SK-N-SH (cell line): ENCODE measurements at regions not wholly inside any gene's neighbourhood (a gene's known extent, or its start where the extent isn't known, plus 50 kb on each side); places are given as distances from the start of the nearest gene placed in this dataset.
A peak's percentile ranks its signal among the peaks of the same experiment; 100 is the strongest.

Source experiments
- CTCF ChIA-PET: fragments of 300-600, 350-600 bp; formaldehyde crosslinking; extraction: SDS; loops from one replicate; lab custom pipeline; 2021; lab: Yijun Ruan, JAX
- POLR2A ChIA-PET: fragments of 350-600 bp; sonication (Branson Sonifier 250); formaldehyde crosslinking; extraction: SDS; loops from one replicate; lab custom pipeline; 2020; ENCODE audit warnings: antibody characterized with exemption, inconsistent platforms; lab: Yijun Ruan, JAX
- DNase-seq: peaks from one replicate; pipeline ENCODE4 v3.0.0; 2012
- H2AFZ ChIP-seq: fragments of 200-600 bp; sonication (generic); 2 replicates; pipeline ENCODE4 v1.8.1; 2016; ENCODE audit warnings: antibody characterized with exemption, mild to moderate bottlenecking, low read depth
- H3F3A ChIP-seq: fragments of 200-600 bp; sonication (generic); replicated peaks from 2 replicates; pipeline ENCODE3; 2016; ENCODE audit warnings: antibody characterized with exemption, mild to moderate bottlenecking; ENCODE audit not compliant: insufficient read depth
- H3K27ac ChIP-seq, 2 experiments: fragments of 200-500 bp in 1 of 2; fragments of 200-600 bp in 1 of 2; sonication (Bioruptor generic) in 1 of 2; sonication (generic), shearing (Covaris generic) in 1 of 2; 2 replicates each; pipeline versions ENCODE4 v1.5.1 to v1.6.1; 2014 to 2016; ENCODE audit warnings: low read depth in 2 of 2, inconsistent platforms in 1 of 2, low read length in 1 of 2, mild to moderate bottlenecking in 1 of 2, mixed read lengths in 1 of 2
- H3K27me3 ChIP-seq: fragments of 200-600 bp; sonication (generic), shearing (Covaris generic); 2 replicates; pipeline ENCODE4 v1.6.1; 2016; ENCODE audit warnings: mixed run types; ENCODE audit not compliant: insufficient read depth
- H3K36me3 ChIP-seq, 2 experiments: fragments of 200-500 bp in 1 of 2; fragments of 200-600 bp in 1 of 2; sonication (Bioruptor generic) in 1 of 2; sonication (generic) in 1 of 2; replicated peaks in 1 of 2; 2 replicates each; pipeline versions ENCODE3 to v1.5.1; 2014 to 2016; ENCODE audit warnings: low read length in 1 of 2, mild to moderate bottlenecking in 1 of 2; ENCODE audit not compliant: insufficient read depth in 2 of 2, control insufficient read depth in 1 of 2
- H3K4me1 ChIP-seq, 2 experiments: fragments of 200-500 bp in 1 of 2; fragments of 200-600 bp in 1 of 2; sonication (Bioruptor generic) in 1 of 2; sonication (generic), shearing (Covaris generic) in 1 of 2; 2 replicates each; pipeline versions ENCODE4 v1.5.1 to v1.6.1; 2014 to 2016; ENCODE audit warnings: low read depth in 1 of 2, low read length in 1 of 2, mixed run types in 1 of 2; ENCODE audit not compliant: insufficient read depth in 2 of 2, control insufficient read depth in 1 of 2
- H3K4me2 ChIP-seq: fragments of 200-600 bp; sonication (generic), shearing (Covaris generic); 2 replicates; pipeline ENCODE4 v1.6.1; 2017; ENCODE audit warnings: mixed run types
- H3K4me3 ChIP-seq, 2 experiments: fragments of 200-500 bp in 1 of 2; fragments of 200-600 bp in 1 of 2; sonication (Bioruptor generic) in 1 of 2; sonication (generic), shearing (Covaris generic) in 1 of 2; 2 replicates each; pipeline versions ENCODE4 v1.5.1 to v1.8.1; 2014 to 2016; ENCODE audit warnings: low read depth in 2 of 2, inconsistent platforms in 1 of 2, low read length in 1 of 2, mild to moderate bottlenecking in 1 of 2, mixed read lengths in 1 of 2, moderate library complexity in 1 of 2
- H3K79me2 ChIP-seq: fragments of 200-600 bp; sonication (generic); 2 replicates; pipeline ENCODE4 v1.8.1; 2017; ENCODE audit warnings: mild to moderate bottlenecking; ENCODE audit not compliant: insufficient read depth
- H3K9ac ChIP-seq: fragments of 200-600 bp; sonication (generic); 2 replicates; pipeline ENCODE4 v1.6.1; 2017; ENCODE audit warnings: mixed run types
- H3K9me2 ChIP-seq: fragments of 200-600 bp; sonication (generic); 2 replicates; pipeline ENCODE4 v1.6.1; 2017; ENCODE audit warnings: mixed run types
- H3K9me3 ChIP-seq: fragments of 200-600 bp; sonication (generic); 2 replicates; pipeline ENCODE4 v1.6.1; 2017; ENCODE audit warnings: mixed run types, mild to moderate bottlenecking, moderate library complexity
- H4K20me1 ChIP-seq: fragments of 200-600 bp; sonication (generic); 2 replicates; pipeline ENCODE4 v1.6.1; 2017; ENCODE audit warnings: mild to moderate bottlenecking, mixed run types; ENCODE audit not compliant: insufficient read depth
- CHD2 ChIP-seq: fragments of 150-350 bp; IDR thresholded peaks from 2 replicates; pipeline ENCODE4 v1.6.1; 2018; ENCODE audit warnings: low read length; ENCODE audit not compliant: partially characterized antibody
- EP300 ChIP-seq, 2 experiments: IDR thresholded peaks; 2 replicates each; pipeline versions ENCODE4 v1.4.0 to v1.6.1; 2012; ENCODE audit warnings: borderline replicate concordance in 1 of 2, low read depth in 1 of 2, low read length in 1 of 2
- FOSL2 ChIP-seq: IDR thresholded peaks from 2 replicates; pipeline ENCODE4 v1.4.0; 2012; ENCODE audit warnings: low read depth, mild to moderate bottlenecking, moderate library complexity, borderline replicate concordance
- FOXJ3 ChIP-seq: sonication (generic); formaldehyde crosslinking; IDR thresholded peaks from 2 replicates; pipeline ENCODE4 v1.5.1; 2020; ENCODE audit warnings: mild to moderate bottlenecking, missing genetic modification reagents
- FOXM1 ChIP-seq: IDR thresholded peaks from 2 replicates; pipeline ENCODE4 v1.4.0; 2012; ENCODE audit warnings: low read depth, mild to moderate bottlenecking
- GATA2 ChIP-seq: sonication (generic); formaldehyde crosslinking; IDR thresholded peaks from 2 replicates; pipeline ENCODE4 v1.5.0; 2020; ENCODE audit warnings: mild to moderate bottlenecking, missing genetic modification reagents
- IRF3 ChIP-seq: fragments of 150-350 bp; IDR thresholded peaks from 2 replicates; pipeline ENCODE4 v1.6.1; 2016; ENCODE audit warnings: mild to moderate bottlenecking, low read depth, low read length
- MEF2A ChIP-seq: IDR thresholded peaks from 2 replicates; pipeline ENCODE4 v1.4.0; 2012; ENCODE audit warnings: low read depth, borderline replicate concordance
- POLR2AphosphoS5 ChIP-seq: IDR thresholded peaks from 2 replicates; pipeline ENCODE4 v1.6.1; 2012; ENCODE audit warnings: low read depth, low read length
- RAD21 ChIP-seq: IDR thresholded peaks from 2 replicates; pipeline ENCODE4 v1.6.1; 2012; ENCODE audit warnings: mild to moderate bottlenecking, low read length
- RCOR1 ChIP-seq: fragments of 150-350 bp; IDR thresholded peaks from 2 replicates; pipeline ENCODE4 v1.6.1; 2017; ENCODE audit warnings: antibody characterized with exemption, low read length
- RXRA ChIP-seq: IDR thresholded peaks from 2 replicates; pipeline ENCODE4 v1.4.0; 2012; ENCODE audit warnings: low read depth, mild to moderate bottlenecking, borderline replicate concordance
- SIN3A ChIP-seq: IDR thresholded peaks from 2 replicates; pipeline ENCODE4 v1.6.1; 2012; ENCODE audit warnings: low read depth, mild to moderate bottlenecking, low read length, moderate library complexity, borderline replicate concordance
- SMC3 ChIP-seq: IDR thresholded peaks from 2 replicates; pipeline ENCODE4 v1.6.1; 2012; ENCODE audit warnings: low read depth, low read length, improper control_type of control experiment
- TCF12 ChIP-seq: IDR thresholded peaks from 2 replicates; pipeline ENCODE4 v1.4.0; 2012
- TEAD4 ChIP-seq: IDR thresholded peaks from 2 replicates; pipeline ENCODE4 v1.4.0; 2012; ENCODE audit warnings: mild to moderate bottlenecking, borderline replicate concordance; ENCODE audit not compliant: insufficient read depth
- USF1 ChIP-seq: IDR thresholded peaks from 2 replicates; pipeline ENCODE4 v1.4.0; 2012; ENCODE audit warnings: low read depth, borderline replicate concordance
- YY1 ChIP-seq: IDR thresholded peaks from 2 replicates; pipeline ENCODE4 v1.4.0; 2012; ENCODE audit warnings: low read depth, mild to moderate bottlenecking
- ZBTB33 ChIP-seq: IDR thresholded peaks from 2 replicates; pipeline ENCODE4 v1.4.0; 2012; ENCODE audit warnings: low read depth, borderline replicate concordance
- WGBS: methylation state at CpG from one replicate; pipeline ENCODE4 v1.1.6; 2017; ENCODE audit warnings: low lambda C conversion rate; 5-methylcytosine and 5-hydroxymethylcytosine counted together

DNA sequence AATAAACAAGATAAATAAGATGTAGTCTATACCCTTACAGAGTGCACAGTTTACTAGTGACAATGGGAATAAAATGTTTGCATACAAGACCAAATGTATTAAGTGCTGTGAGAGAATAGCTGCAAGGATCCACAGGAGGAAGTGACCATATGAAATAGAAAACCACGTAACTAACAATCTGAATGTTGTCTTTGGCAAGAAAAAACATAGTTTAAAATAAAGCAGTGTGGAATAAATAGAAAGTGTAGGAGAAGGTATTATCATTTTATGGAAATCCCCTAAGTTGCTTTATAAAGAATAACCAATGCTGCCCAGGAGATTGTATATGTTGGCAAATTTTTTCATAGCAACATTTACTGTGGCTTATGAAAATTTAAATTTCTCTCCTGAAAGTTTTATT is 116.1 kb downstream of the PCDH7 start:
- H3K27ac ChIP-seq = peak overlapping the region in 1 of 2 experiments; percentile 34; a peak in 1 of 4 replicates
- ChIA-PET CTCF (interaction anchor here (0.9 kb wide), 1 partner anchor 114 kb away, joined by 4 read pairs; no protein-coding TSS in a partner anchor), POLR2A (no interaction called here)
- WGBS = 44% methylated on average over 1 of the region's 1 CpG
- H3K9ac ChIP-seq = no peak overlapping the region
- no peak overlapping the region for H3K4me2 ChIP-seq
- no peaks in the 10 kb centered on the region for H3K9me3 ChIP-seq
- H3K9me2 ChIP-seq = no peaks in the 10 kb centered on the region
- H3K79me2 ChIP-seq = no peaks in the 10 kb centered on the region
- DNase-seq = no peak
- TF ChIP-seq MEF2A = no peak
- TF ChIP-seq USF1 = no peak
- no peak for TF ChIP-seq RAD21
- TF ChIP-seq FOXJ3 (CRISPR knock-in tag) = no peak
- no peak for TF ChIP-seq POLR2AphosphoS5
- TF ChIP-seq GATA2 = no peak
- TF ChIP-seq IRF3 = no peak
- no peak for TF ChIP-seq SMC3
- TF ChIP-seq TCF12 = no peak
- no peak for TF ChIP-seq SIN3A
- TF ChIP-seq CHD2 = no peak
- TF ChIP-seq RCOR1 = no peak
- no peak for TF ChIP-seq RXRA
- TF ChIP-seq ZBTB33 = no peak
- TF ChIP-seq TEAD4 = no peak
- no peak for TF ChIP-seq FOSL2
- TF ChIP-seq YY1 = no peak
- TF ChIP-seq FOXM1 = no peak
- no peak for TF ChIP-seq EP300 (IDR thresholded peaks at IDR 0.05; ENCODE audit: borderline replicate concordance in 1 of 2, low read depth in 1 of 2, low read length in 1 of 2)
- peaks cover 9 to 18% of the 10 kb centered on the region in 2 experiments; a peak in 3 of 4 replicates for H3K4me1 ChIP-seq
- no peaks in the 10 kb centered on the region for H3K27me3 ChIP-seq
- H4K20me1 ChIP-seq = no peaks in the 10 kb centered on the region
- no peak overlapping the region for H3K4me3 ChIP-seq
- H2AFZ ChIP-seq = no peak overlapping the region
- no peaks in the 10 kb centered on the region for H3K36me3 ChIP-seq
- H3F3A ChIP-seq = no peaks in the 10 kb centered on the region
